ENCODE measurements at regions not wholly inside any gene's neighbourhood (a gene's known extent, or its start where the extent isn't known, plus 50 kb on each side); places are given as distances from the start of the nearest gene placed in this dataset.

DNA sequence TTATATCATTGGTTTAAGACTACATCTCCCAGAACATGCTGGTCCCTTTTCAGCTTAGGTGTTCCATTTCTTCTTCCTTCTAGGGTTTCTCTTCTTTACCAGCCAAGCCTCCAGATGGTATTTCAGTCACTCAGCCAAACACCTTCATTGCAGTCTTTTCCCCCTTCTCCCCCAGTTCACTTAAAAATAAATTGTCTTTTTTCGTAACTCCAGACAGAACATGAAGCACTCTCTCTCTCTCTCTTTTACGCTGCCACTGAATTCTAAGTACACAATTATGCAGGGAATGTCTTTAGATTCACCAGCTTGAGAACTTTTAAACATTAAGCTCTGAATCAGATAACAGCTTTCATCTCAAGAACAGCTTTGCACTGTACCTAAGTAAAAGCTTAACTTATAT lies 419.7 kb upstream of the BRINP1 start:
- H3K9me3 ChIP-seq (ENCODE audit: severe bottlenecking) = no peaks in the 10 kb centered on the region
- no peaks in the 10 kb centered on the region for H3K36me3 ChIP-seq
- DNase-seq = no peak
- no peak overlapping the region for H3K27ac ChIP-seq
- TF ChIP-seq, protein P1, sequence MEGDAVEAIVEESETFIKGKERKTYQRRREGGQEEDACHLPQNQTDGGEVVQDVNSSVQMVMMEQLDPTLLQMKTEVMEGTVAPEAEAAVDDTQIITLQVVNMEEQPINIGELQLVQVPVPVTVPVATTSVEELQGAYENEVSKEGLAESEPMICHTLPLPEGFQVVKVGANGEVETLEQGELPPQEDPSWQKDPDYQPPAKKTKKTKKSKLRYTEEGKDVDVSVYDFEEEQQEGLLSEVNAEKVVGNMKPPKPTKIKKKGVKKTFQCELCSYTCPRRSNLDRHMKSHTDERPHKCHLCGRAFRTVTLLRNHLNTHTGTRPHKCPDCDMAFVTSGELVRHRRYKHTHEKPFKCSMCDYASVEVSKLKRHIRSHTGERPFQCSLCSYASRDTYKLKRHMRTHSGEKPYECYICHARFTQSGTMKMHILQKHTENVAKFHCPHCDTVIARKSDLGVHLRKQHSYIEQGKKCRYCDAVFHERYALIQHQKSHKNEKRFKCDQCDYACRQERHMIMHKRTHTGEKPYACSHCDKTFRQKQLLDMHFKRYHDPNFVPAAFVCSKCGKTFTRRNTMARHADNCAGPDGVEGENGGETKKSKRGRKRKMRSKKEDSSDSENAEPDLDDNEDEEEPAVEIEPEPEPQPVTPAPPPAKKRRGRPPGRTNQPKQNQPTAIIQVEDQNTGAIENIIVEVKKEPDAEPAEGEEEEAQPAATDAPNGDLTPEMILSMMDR (IDR thresholded peaks at IDR 0.05; ENCODE audit: low read depth, low read length) = no peak
- no peak overlapping the region for H3K4me3 ChIP-seq (ENCODE audit: low read depth, low read length)
- H3K27me3 ChIP-seq (ENCODE audit: insufficient read depth, low read depth, severe bottlenecking) = no peaks in the 10 kb centered on the region

DNA sequence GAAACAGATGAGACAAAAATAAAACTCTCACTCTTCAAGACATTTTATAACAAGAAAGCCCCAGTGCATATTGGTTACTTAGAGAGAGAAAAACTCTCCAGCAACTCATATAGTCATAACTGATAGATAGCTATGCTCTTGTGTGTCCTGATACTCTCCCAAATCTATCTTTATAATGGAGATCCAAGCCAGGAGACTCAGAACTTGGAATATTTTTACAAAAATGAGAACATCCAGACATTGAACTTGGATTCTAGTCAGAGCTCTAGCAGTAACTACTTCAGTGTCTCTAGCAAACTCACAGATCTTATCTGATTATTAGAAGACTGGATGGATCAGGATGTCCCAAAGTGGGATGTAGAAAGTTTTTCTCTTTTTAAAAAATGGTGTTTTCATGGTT lies 412.7 kb upstream of the BRINP1 start:
- Histone ChIP-seq H3K4me3 (ENCODE audit: low read depth, low read length) (no peak overlapping the region), H3K27ac (no peak overlapping the region), H3K9me3 (ENCODE audit: severe bottlenecking) (no peaks in the 10 kb centered on the region), H3K27me3 (ENCODE audit: insufficient read depth, low read depth, severe bottlenecking) (no peaks in the 10 kb centered on the region), H3K36me3 (no peaks in the 10 kb centered on the region)
- TF ChIP-seq, protein P1 (IDR thresholded peaks at IDR 0.05; ENCODE audit: low read depth, low read length) = no peak
- no peak for DNase-seq

DNA sequence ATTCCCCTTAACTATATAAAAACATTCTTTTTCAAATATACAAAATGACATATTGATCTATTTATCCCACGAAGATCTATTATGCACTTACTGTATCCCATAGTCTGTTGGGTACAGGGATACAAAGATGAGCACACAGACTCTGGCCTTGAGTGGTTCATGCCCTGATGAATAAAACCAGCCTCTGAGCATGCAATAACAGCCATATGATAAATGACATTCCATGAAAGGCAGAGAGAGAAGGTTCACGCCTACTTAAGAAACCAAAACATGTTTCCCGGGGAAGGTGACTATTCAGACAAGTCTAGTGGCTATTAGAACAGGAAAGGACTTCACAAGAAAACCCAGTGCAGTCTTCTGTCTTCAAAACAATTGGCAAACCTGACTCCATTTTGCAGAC lies 406.2 kb upstream of the BRINP1 start:
- DNase-seq = no peak

DNA sequence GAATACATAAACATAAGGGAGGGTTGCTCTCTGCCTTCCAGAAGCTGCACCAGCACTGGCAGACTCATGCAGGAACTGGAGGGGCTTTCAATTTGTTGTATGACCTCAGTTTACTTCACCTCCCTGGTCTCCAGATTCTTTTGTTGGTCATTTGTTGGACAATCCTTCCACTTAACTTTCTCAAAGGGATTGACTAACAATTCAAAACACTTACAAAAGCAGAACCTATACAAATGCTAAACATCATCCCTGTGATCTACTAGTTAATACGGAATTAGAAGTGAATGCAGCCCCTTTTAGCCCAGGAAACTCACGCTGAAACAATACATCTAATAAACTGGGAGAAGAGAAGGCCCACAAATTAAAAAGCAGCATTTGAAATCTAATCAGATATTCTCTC lies 404.6 kb upstream of the BRINP1 start:
- no peaks in the 10 kb centered on the region for H3K36me3 ChIP-seq
- no peak overlapping the region for H3K4me3 ChIP-seq (ENCODE audit: low read depth, low read length)
- H3K27ac ChIP-seq = no peak overlapping the region
- no peaks in the 10 kb centered on the region for H3K27me3 ChIP-seq (ENCODE audit: insufficient read depth, low read depth, severe bottlenecking)
- no peaks in the 10 kb centered on the region for H3K9me3 ChIP-seq (ENCODE audit: severe bottlenecking)
- TF ChIP-seq, protein P1 (IDR thresholded peaks at IDR 0.05; ENCODE audit: low read depth, low read length) = no peak
- no peak for DNase-seq

More for the DNA sequence above, 406.2 kb upstream of the BRINP1 start:
- H3K4me3 ChIP-seq (ENCODE audit: low read depth, low read length) = no peak overlapping the region
- no peak overlapping the region for H3K27ac ChIP-seq
- H3K36me3 ChIP-seq = no peaks in the 10 kb centered on the region
- TF ChIP-seq, protein P1 (IDR thresholded peaks at IDR 0.05; ENCODE audit: low read depth, low read length) = no peak
- H3K27me3 ChIP-seq (ENCODE audit: insufficient read depth, low read depth, severe bottlenecking) = no peaks in the 10 kb centered on the region
- no peaks in the 10 kb centered on the region for H3K9me3 ChIP-seq (ENCODE audit: severe bottlenecking)

DNA sequence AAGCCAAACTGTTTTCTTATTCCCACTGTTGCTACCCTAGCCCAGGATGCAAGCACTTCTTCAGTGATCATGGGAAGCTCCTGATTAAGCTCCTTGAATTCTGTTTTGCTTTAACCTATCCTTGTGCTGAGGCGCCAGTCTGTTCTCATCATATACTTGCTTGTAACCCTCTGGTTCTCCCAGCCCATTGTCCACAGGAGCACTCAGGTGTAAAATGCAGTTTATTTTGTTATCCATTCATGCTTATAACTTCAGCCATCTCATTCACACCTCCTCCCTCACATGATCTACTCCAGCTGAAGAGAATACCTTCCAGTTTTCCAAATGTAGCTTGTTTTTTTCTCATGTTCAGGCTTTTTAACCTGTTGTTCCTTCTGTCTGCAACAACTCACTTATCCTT lies 402.1 kb upstream of the BRINP1 start:
- no peaks in the 10 kb centered on the region for H3K36me3 ChIP-seq
- no peaks in the 10 kb centered on the region for H3K27me3 ChIP-seq (ENCODE audit: insufficient read depth, low read depth, severe bottlenecking)
- H3K4me3 ChIP-seq (ENCODE audit: low read depth, low read length) = no peak overlapping the region
- no peaks in the 10 kb centered on the region for H3K9me3 ChIP-seq (ENCODE audit: severe bottlenecking)
- TF ChIP-seq, protein P1 (IDR thresholded peaks at IDR 0.05; ENCODE audit: low read depth, low read length) = no peak
- H3K27ac ChIP-seq = no peak overlapping the region
- no peak for DNase-seq

DNA sequence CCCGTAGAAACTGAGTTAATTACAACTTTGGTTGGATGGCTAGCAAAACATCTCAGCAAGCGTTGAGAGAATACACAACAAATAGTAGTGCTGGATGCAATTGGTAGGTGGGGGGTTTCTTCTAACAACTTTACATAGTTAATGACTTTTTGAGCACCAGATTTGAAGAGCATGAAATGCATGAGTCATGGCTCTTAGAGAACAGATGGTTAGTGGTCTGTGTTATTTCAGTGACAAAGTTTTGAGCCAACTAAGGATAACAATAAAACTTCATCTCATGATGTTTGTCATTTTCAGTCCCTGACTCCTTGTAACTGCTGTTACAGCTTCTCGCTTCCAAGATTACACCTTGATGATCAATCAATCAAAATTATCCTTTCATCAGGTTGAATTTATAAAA lies 399.0 kb upstream of the BRINP1 start:
- H3K4me3 ChIP-seq (ENCODE audit: low read depth, low read length) = no peak overlapping the region

More for the DNA sequence above, 399.0 kb upstream of the BRINP1 start:
- Histone ChIP-seq H3K27me3 (ENCODE audit: insufficient read depth, low read depth, severe bottlenecking) (no peaks in the 10 kb centered on the region), H3K27ac (no peak overlapping the region), H3K9me3 (ENCODE audit: severe bottlenecking) (no peaks in the 10 kb centered on the region), H3K36me3 (no peaks in the 10 kb centered on the region)
- TF ChIP-seq, protein P1 (IDR thresholded peaks at IDR 0.05; ENCODE audit: low read depth, low read length) = no peak
- no peak for DNase-seq
